ENCODE measurements at regions not wholly inside any gene's neighbourhood (a gene's known extent, or its start where the extent isn't known, plus 50 kb on each side); places are given as distances from the start of the nearest gene placed in this dataset.

DNA sequence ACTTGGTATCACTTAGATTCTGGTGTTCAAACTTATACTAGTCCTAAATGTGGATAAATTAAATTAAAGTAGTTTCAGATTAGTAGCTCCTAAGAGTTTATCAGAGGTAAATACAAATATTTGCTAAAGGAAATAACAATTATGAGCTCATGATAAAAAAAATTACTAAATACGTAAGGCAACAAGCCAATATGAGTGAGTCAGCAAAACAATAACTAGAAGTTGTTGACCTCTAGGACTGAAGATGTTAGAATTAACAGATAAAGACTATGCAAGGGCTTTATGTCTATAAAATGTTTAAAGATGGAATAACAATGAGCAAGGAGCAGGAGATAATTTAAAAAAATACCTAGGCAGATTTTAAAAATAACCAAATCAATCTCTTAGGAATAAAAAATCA is 195.8 kb downstream of the CLCN4 start:
- H3K9me3 Mint-ChIP-seq = peaks cover under 1% of the 10 kb centered on the region
- H3K4me3 Mint-ChIP-seq = no peak overlapping the region
- no peaks in the 10 kb centered on the region for H3K36me3 Mint-ChIP-seq

DNA sequence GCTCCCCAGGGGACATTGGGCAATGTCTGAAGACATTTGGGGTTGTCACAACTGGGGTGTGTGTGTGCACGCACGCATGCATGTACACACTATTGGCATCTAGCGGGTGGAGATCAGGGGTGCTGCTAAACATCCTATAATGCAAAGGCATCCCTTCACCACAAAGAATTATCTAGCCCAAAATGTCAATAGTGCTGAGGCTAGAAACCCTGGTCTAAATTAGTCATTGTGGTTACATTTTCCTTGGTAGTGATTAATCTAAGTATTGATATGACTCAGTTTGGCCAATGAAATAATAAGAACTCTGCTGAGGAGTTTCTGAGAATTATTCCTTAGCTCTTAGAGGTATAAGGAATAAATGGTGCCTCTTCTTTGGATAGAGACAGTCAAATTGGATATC is 200.2 kb downstream of the CLCN4 start:
- H3K9me3 Mint-ChIP-seq = no peaks in the 10 kb centered on the region
- H3K27me3 Mint-ChIP-seq = no peaks in the 10 kb centered on the region
- no peaks in the 10 kb centered on the region for H3K4me1 Mint-ChIP-seq (ENCODE audit: unreplicated experiment)
- no peak for DNase-seq (ENCODE audit: extremely low spot score, unreplicated experiment)
- TF ChIP-seq, protein P1, sequence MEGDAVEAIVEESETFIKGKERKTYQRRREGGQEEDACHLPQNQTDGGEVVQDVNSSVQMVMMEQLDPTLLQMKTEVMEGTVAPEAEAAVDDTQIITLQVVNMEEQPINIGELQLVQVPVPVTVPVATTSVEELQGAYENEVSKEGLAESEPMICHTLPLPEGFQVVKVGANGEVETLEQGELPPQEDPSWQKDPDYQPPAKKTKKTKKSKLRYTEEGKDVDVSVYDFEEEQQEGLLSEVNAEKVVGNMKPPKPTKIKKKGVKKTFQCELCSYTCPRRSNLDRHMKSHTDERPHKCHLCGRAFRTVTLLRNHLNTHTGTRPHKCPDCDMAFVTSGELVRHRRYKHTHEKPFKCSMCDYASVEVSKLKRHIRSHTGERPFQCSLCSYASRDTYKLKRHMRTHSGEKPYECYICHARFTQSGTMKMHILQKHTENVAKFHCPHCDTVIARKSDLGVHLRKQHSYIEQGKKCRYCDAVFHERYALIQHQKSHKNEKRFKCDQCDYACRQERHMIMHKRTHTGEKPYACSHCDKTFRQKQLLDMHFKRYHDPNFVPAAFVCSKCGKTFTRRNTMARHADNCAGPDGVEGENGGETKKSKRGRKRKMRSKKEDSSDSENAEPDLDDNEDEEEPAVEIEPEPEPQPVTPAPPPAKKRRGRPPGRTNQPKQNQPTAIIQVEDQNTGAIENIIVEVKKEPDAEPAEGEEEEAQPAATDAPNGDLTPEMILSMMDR (conservative IDR thresholded peaks at IDR 0.05) = no peak
- no peaks in the 10 kb centered on the region for H3K36me3 Mint-ChIP-seq
- H3K4me3 Mint-ChIP-seq = no peak overlapping the region
- H3K27ac Mint-ChIP-seq = no peak overlapping the region

More for the DNA sequence above, 195.8 kb downstream of the CLCN4 start:
- no peak overlapping the region for H3K27ac Mint-ChIP-seq
- TF ChIP-seq, protein P1 (conservative IDR thresholded peaks at IDR 0.05) = no peak
- DNase-seq (ENCODE audit: extremely low spot score, unreplicated experiment) = no peak
- H3K27me3 Mint-ChIP-seq = no peaks in the 10 kb centered on the region
- H3K4me1 Mint-ChIP-seq (ENCODE audit: unreplicated experiment) = no peaks in the 10 kb centered on the region

DNA sequence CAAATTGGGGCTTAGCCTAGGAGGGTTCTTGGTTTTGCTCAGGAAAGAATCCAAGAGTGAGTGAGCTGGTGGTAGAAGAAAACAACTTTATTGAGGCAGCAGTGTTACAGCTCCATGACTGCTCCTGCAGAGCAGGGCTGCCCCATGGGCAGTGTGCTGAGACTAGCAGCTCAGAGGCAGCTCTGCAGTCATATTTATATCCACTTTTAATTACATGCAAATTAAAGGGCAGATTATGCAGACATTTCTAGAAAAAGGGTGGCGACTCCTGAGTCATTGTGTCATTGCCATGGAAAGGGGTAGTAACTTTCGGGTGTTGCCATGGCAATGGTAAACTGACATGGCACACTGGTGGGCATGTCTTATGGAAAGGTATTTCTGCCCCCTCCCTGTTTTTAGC is 202.2 kb downstream of the CLCN4 start:
- H3K27me3 Mint-ChIP-seq = no peaks in the 10 kb centered on the region
- no peaks in the 10 kb centered on the region for H3K4me1 Mint-ChIP-seq (ENCODE audit: unreplicated experiment)
- no peaks in the 10 kb centered on the region for H3K9me3 Mint-ChIP-seq
- TF ChIP-seq, protein P1 (conservative IDR thresholded peaks at IDR 0.05) = no peak
- no peaks in the 10 kb centered on the region for H3K36me3 Mint-ChIP-seq
- H3K4me3 Mint-ChIP-seq = no peak overlapping the region
- H3K27ac Mint-ChIP-seq = no peak overlapping the region
- no peak for DNase-seq (ENCODE audit: extremely low spot score, unreplicated experiment)

DNA sequence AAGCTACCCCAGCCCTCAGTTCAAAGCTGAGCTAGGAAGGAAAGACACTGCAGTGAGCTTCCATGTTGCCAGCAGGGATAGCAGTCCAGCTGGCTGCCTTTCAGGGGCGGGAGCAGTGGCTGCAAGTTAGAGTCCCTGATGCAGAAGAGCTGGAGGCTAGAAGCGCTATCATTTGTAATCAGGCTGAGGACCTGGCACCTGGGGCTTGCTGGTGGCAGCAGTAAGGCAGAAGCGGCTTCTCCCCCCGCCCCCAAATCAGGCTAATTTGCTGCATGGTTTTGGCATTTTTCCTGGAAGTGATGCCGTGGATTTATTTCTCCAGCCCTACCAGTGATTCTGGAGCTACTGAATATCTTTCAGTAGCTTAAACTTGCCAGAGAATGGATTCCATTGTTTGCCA is 203.3 kb downstream of the CLCN4 start:
- TF ChIP-seq, protein P1 (conservative IDR thresholded peaks at IDR 0.05) = no peak
- H3K4me1 Mint-ChIP-seq (ENCODE audit: unreplicated experiment) = no peaks in the 10 kb centered on the region
- no peaks in the 10 kb centered on the region for H3K27me3 Mint-ChIP-seq
- H3K9me3 Mint-ChIP-seq = no peaks in the 10 kb centered on the region
- no peak for DNase-seq (ENCODE audit: extremely low spot score, unreplicated experiment)
- H3K36me3 Mint-ChIP-seq = no peaks in the 10 kb centered on the region
- no peak overlapping the region for H3K4me3 Mint-ChIP-seq
- no peak overlapping the region for H3K27ac Mint-ChIP-seq

DNA sequence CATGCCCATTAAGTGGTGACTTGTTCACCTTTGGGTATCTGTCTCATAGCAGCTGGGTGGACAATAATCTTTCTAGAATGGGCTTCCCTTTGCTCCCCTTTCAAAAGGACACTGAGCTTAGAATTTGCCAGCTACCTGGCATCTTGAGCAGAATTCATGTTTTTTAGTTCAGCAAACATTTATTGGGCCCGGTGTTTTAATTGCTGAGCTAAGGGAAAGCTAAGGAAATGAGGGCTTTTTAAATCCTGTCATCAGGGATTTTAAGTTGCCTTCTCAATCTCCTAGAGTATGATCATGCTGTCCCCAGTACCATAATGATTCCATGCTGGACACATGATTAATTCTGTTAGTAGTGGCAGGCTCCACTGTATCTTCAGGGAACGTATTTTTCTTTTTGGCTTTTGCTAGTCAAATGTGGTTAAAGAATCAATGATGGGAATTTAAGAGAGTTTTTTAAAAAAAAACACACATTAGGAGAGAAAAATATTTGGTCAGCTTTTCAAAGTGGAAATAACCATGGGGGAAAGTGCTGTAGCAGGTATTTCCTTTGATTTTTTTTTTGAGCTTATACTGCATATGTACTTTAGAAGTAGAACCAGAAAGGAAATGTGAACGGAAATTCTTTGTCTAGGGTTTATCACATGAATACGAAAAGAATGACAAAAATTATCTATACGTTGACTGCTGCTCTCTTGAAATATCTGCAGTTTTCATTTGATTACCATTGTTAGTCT is 208.9 kb downstream of the CLCN4 start:
- Mint-ChIP-seq H3K27me3 (no peaks in the 10 kb centered on the region), H3K9me3 (no peaks in the 10 kb centered on the region), H3K4me1 (ENCODE audit: unreplicated experiment) (no peaks in the 10 kb centered on the region), H3K36me3 (no peaks in the 10 kb centered on the region), H3K27ac (no peak overlapping the region), H3K4me3 (no peak overlapping the region)
- TF ChIP-seq, protein P1 (conservative IDR thresholded peaks at IDR 0.05) = no peak
- DNase-seq (ENCODE audit: extremely low spot score, unreplicated experiment) = no peak

Measured in type B pancreatic cell (in vitro differentiated cells).